OCI-LY3 (cell line): ENCODE measurements at regions not wholly inside any gene's neighbourhood (a gene's known extent, or its start where the extent isn't known, plus 50 kb on each side); places are given as distances from the start of the nearest gene placed in this dataset.

Experiments
- CTCF ChIP-seq: fragments of 200-600, 300-600 bp; sonication (generic); IDR thresholded peaks from 2 replicates; pipeline ENCODE4 v1.5.1; 2014; ENCODE audit warnings: antibody characterized with exemption, low read length, low read depth
- EZH2phosphoT487 ChIP-seq: fragments of 200-600 bp; shearing (Covaris generic); IDR thresholded peaks from 2 replicates; pipeline ENCODE4 v1.6.1; 2018; ENCODE audit warnings: antibody characterized with exemption, mixed run types, low read depth

- TF ChIP-seq EZH2phosphoT487, result no peak
- TF ChIP-seq CTCF, result no peak
Measured at GRCh38 chr12:131192951-131193350, 239.2 kb downstream of the ADGRD1 start.
